ENCODE measurements at regions not wholly inside any gene's neighbourhood (a gene's known extent, or its start where the extent isn't known, plus 50 kb on each side); places are given as distances from the start of the nearest gene placed in this dataset.

GRCh38 chr3:30554317-30554690, 52.1 kb upstream of the TGFBR2 start:
- intact Hi-C loops (cut with micrococcal nuclease; ENCODE audit: unreplicated experiment): no loop called here
- POLR2A ChIA-PET: no interaction called here
- ATAC-seq: no peak

GRCh38 chr3:30555968-30556367, 50.4 kb upstream of the TGFBR2 start:
- Histone ChIP-seq H3K9me3 (ENCODE audit: control insufficient read depth, insufficient read depth, low read depth, low read length) (no peaks in the 10 kb centered on the region), H3K4me1 (ENCODE audit: control insufficient read depth, insufficient read depth, low read length) (no peaks in the 10 kb centered on the region), H3K4me3 (ENCODE audit: low read depth in 2 of 2, low read length in 2 of 2) (no peak overlapping the region), H3K27ac (ENCODE audit: low read length) (no peak overlapping the region), H3K36me3 (ENCODE audit: control insufficient read depth, insufficient read depth, low read length) (no peaks in the 10 kb centered on the region), H3K27me3 (ENCODE audit: control insufficient read depth, insufficient read depth, low read length) (no peaks in the 10 kb centered on the region)
- in situ Hi-C loops (cut with HindIII; ENCODE audit: low pct_unique_long_range_greater_than_20kb, low sequenced_read_pairs) (no loop called here), intact Hi-C loops (cut with micrococcal nuclease; ENCODE audit: unreplicated experiment) (no loop called here)
- TF ChIP-seq TCF7L2 (IDR thresholded peaks at IDR 0.05; ENCODE audit: low read depth, low read length): no peak
- TF ChIP-seq SIN3A (IDR thresholded peaks at IDR 0.05; ENCODE audit: borderline replicate concordance, insufficient read depth, low read depth, low read length): no peak
- TF ChIP-seq REST (IDR thresholded peaks at IDR 0.05; ENCODE audit: insufficient read depth in 1 of 2, low read depth in 2 of 2, low read length in 1 of 2): no peak
- no peak for TF ChIP-seq POLR2AphosphoS5 (IDR thresholded peaks at IDR 0.05; ENCODE audit: low read depth, low read length)
- TF ChIP-seq CTCF (IDR thresholded peaks at IDR 0.05): no peak
- CTCF ChIA-PET: no interaction called here
- no peak for DNase-seq (ENCODE audit: low read depth, low spot score)
- POLR2A ChIA-PET: no interaction called here
- BruUV-seq (replicated peaks): no TSS peak
- ATAC-seq: no peak

More at GRCh38 chr3:30554317-30554690, 52.1 kb upstream of the TGFBR2 start:
- BruUV-seq (replicated peaks): no TSS peak
- Histone ChIP-seq H3K27ac (ENCODE audit: low read length) (no peak overlapping the region), H3K36me3 (ENCODE audit: control insufficient read depth, insufficient read depth, low read length) (no peaks in the 10 kb centered on the region), H3K27me3 (ENCODE audit: control insufficient read depth, insufficient read depth, low read length) (no peaks in the 10 kb centered on the region), H3K9me3 (ENCODE audit: control insufficient read depth, insufficient read depth, low read depth, low read length) (no peaks in the 10 kb centered on the region), H3K4me1 (ENCODE audit: control insufficient read depth, insufficient read depth, low read length) (no peaks in the 10 kb centered on the region), H3K4me3 (ENCODE audit: low read depth in 2 of 2, low read length in 2 of 2) (no peak overlapping the region)
- CTCF ChIA-PET: no interaction called here
- no peak for TF ChIP-seq SIN3A (IDR thresholded peaks at IDR 0.05; ENCODE audit: borderline replicate concordance, insufficient read depth, low read depth, low read length)
- no peak for DNase-seq (ENCODE audit: low read depth, low spot score)
- in situ Hi-C loops (cut with HindIII; ENCODE audit: low pct_unique_long_range_greater_than_20kb, low sequenced_read_pairs): no loop called here

All from Panc1 (cell line).